Non-pigmented ciliary epithelial cell (primary cell): ENCODE measurements at regions not wholly inside any gene's neighbourhood (a gene's known extent, or its start where the extent isn't known, plus 50 kb on each side); places are given as distances from the start of the nearest gene placed in this dataset.
"Not testable (repeated sequence)": the region's sequence is repeated elsewhere in the genome, so short reads cannot be mapped to it uniquely, and the experiment has no call there.

Experiments
- DNase-seq: peaks from one replicate; pipeline ENCODE4 v3.0.0-alpha.2; 2010; ENCODE audit warnings: low read depth

DNA sequence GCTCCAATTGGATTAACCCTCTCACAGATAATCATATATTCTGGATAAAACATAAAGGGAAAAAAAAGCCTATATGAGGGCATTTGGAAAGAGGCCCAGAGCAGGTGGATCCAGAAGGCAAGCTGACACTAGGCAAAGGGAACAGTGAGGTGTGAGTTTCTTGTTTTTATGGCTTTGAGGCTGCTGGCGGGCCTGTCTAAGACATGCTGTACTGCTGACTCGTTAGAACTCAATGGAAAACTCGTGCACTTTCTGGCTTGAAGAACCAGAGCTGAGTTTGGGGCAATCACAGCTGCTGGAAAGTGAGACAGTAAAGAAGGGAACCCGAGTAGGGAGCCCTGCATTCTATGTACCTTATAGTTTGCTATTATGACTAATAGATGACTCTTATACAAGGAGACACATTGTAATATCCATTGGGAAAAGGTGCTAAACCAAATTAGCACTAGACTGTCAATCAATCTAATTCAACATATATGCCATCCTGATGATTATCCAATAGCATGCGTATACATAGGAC is 637.1 kb downstream of the GATA3 start:
- DNase-seq: no peak

DNA sequence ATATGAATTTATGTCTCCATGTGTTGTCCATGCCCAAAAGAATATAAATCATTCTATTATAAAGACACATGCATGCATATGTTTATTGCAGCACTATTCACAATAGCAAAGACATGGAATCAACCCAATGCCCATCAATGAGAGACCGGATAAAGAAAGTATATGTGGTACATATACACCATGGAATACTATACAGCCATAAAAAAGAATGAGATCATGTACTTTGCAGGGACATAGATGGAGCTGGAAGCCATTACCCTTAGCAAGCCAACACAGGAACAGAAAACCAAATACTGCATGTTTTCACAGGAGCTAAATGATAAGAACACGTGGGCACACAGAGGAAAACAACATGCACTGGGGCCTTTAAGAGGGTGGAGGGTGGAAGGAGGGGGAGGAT is 639.1 kb downstream of the GATA3 start:
- DNase-seq: not testable (repeated sequence)

DNA sequence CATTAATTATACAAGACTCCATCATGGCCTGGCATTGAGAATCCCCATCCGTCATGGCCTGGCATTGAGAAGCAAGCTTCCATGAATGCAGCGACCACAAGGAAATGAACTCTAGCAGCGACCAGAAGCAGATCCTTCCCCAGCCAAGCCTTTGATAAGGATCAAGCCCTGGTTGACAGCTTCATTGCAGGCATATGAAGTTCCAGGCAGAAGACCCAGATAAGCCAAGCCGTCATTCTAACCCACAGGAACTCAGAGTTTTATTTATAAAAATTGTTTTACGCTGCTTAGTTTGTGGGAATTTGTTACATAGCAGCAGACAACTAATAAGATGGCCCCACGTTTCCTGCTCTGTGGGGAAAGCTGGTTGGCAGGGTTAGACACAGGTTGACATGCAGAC is 642.3 kb downstream of the GATA3 start:
- DNase-seq: no peak

DNA sequence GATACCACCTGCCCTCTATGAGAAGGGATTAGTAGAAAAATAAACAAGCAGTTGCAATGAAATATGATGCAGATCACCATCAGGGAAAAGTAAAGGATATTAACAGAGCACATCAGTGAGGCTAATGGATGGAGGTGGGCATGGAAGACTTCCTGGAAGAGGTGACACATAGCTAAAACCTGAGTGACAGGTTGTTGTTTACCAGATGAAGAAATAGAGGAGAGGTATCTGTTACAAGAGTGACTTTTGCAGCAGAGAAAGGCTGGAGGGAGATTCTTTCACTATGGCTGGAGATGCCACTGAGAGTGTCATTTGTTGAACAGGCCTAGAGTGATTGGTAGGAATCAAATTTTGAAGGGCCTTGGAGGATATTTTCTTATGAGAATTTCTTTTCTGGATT is 646.2 kb downstream of the GATA3 start:
- DNase-seq: no peak

DNA sequence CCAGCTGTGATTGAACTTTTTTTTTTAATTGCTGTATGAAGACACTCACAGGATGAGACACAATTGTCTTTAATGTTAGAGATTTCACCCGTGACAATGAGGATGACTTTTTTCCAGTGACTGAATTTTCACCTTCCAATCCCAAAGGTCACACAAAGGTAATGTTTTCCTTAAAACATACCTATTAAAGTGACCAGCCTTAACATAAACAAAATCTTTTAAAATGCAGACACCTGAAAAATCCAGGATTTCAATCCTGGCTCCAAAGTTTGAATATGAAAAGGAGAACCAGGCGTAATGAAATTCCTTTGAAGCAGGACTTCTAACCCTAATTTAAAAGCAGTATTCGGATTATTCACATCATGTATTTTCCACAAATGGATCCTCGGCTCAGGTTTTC is 647.7 kb downstream of the GATA3 start:
- DNase-seq: no peak

DNA sequence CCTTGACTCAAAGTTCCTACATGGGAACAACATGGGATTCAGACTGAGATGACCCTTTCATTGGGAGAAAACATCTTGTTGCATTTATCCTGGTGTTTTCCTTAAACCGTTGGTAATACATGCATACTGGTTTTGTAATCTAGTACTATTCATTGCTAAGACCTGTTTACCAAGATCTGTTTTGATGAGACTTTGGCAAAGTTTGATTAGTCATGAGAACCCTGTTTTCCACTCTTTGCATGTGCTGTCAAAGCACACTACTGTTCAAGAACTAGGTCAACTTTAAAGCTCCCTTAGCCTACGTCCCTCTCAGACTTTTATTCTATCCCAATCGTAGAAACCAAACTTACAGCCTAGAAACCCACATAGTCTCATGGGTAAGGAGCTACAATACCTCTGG is 650.9 kb downstream of the GATA3 start:
- DNase-seq: no peak

DNA sequence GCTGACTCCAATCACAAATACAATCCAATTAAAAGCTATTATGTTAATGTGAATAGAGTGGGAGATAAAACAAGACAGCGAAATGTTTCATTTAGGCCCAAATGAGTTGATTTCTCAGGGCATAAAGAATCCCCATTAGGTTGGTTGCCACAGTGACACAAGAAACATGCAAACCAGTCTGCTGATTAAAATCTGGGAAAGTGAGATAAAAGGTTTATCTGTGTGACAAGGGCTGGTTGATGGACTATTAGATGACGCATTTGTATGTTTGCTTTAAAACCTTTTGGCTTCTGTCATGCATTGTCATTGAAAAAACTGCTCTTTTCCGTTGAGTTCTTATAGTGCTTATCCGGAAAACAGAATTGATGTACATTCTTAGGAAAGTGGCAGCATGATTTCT is 658.2 kb downstream of the GATA3 start:
- DNase-seq: no peak

DNA sequence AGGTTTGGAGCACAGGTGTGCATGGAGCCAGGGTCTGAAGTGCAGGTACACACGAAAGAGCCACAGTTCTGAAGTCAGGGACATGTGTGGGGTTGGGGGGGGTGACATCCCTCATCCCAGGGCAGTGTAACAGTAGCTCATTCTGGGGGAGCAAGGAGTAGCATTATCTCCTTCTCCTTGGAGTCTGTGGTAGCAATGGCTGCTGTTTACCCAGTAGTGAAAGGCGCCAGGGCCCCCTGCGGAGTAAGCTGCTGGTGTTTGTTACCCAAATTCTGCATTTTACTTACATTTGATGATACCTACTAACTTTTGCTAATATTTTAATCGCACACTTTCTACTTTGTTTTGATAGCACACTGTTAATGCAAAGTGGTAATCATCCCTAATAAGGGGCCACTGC is 665.5 kb downstream of the GATA3 start:
- DNase-seq: no peak

DNA sequence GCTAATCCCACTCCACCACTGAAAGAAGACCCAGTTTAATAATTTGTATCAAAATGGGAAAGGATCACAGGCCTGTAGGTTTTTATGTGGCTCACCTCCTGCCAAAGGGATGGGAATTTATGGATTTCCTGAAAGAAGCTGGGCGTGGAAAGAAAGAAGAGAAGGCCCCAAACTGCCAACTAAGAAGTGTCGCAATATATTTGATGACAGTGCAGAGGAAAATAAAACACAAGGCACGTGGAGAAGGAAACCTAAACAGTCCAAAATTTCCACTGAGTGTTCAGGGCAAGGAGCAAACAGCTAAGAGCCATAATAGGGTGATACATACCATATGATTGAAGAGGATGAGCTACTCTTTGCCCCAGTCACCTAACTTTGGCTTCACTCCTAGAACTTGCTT is 667.2 kb downstream of the GATA3 start:
- no peak for DNase-seq

DNA sequence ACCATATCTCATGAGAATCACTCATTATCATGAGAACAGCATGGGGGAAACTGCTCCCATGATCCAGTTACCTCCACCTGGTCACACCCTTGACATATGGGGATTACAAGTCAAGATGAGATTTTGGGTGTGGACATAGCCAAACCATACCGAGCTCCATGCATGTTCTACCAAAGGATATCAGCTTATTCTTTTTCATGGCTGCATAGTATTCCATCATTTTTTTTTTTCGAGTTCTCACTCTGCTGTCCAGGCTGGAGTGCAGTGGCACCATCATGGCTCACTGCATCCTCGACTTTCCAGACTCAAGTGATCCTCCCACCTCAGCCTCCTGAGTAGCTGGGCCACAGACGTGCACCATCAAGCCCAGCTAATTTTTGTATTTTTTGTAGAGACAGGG is 668.3 kb downstream of the GATA3 start:
- no peak for DNase-seq

DNA sequence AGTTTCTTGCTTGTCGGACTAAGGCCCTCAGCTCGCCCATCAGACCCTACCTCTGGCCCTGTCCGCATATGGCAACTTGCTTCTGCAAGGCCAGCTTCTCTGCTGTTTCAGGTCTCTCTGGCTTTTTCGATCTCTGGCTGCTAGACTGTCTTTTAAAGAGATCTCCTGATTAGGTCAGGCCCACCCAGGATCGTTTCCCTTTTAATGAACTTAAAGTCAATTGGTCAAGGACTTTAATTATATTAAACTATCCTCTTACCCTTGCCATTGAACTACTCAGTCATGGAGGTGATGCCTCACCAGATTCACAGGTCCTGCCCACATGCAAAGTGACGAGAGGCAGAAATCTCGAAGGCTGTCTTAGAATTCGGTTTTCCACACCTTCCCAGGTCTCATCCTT is 670.9 kb downstream of the GATA3 start:
- DNase-seq: no peak

DNA sequence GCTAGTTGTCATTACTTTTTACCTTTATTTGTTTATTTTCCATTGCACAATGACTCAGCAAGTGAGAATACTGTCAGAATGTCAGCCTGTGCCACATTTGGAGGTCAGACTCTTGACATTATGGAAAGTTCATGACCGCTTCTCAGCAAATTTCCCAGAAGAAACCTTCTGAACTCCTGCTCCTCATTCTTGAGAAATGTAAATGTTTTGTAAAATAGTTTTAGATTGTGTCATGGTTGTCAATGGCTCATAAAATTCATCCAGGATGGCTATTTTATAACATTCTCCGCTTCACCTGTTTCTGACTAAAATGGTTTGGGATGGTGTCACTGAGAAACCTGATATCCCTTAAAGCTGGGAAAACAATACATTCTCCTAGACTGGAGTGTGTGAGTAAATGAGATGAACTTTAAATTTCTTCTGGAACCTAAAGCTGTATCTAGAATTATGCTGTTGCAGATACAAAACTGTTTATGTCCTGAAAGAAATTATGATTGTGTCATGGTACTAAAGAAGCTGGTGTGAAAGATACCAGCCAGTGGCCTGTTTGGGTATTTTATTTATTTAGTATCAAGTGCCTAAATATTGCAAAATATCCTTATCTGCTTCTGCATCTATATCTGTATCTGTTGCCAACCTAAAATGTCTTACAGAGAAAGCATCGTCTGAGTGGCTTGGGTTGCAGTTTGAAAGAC is 671.7 kb downstream of the GATA3 start:
- no peak for DNase-seq

DNA sequence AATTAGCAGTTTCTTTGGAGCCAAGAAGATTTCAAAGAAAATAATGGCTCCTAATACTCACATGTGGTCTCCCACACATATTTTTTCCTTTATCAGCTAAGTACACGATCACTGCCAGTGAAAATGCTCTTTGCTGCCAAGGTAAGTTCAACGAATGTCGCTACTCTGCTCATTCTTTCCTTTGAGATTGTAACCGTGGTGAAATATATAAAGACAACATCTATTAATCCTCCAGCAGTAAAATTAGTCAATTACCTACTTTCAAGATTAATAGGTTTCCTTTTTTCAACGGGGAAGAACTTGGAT is 672.2 kb downstream of the GATA3 start:
- no peak for DNase-seq

DNA sequence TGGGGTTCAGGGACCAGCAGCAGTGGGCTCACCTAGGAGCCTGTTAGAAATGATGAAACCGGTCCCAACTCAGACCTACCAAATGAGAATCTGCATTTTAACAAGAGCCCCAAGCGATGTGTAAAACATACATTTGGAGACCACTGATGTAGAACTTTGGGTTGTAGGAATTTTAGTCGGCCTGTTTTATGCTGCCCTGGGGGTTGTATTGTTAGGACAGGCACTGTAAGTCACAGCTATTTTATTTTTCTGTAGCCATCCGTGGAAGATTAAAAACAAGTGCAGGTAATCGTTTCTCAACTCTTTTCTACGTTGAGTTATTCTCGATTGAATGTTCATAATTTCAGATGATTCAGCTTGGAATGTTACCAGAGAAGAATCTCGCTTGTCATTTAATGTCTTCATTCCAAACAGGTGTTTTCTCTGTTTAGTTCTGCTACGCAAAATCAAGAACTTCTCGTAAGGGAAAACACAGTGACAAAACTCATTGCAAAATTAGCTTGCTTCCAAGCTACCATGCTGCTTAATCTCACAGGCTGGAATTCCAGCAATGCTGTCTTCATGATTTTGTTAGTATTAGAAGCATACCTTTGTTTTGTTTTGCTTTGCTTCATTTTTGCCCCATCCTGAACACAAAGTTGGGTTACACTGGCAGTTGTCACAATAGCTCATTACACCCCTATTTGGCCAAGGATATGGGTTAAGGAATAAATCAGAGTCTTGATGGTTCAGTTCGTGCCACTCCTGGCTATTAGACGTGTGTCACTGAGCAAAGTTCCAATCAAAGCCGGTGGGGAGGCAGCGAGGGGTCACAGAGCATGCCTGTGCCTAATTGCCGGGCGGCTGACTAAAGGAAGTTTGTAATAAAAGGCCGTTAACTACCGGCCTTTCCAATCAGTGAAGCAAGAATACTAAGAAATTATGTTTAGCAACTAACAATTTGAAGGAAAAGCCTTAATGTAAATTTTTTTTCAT is 676.9 kb downstream of the GATA3 start:
- no peak for DNase-seq

DNA sequence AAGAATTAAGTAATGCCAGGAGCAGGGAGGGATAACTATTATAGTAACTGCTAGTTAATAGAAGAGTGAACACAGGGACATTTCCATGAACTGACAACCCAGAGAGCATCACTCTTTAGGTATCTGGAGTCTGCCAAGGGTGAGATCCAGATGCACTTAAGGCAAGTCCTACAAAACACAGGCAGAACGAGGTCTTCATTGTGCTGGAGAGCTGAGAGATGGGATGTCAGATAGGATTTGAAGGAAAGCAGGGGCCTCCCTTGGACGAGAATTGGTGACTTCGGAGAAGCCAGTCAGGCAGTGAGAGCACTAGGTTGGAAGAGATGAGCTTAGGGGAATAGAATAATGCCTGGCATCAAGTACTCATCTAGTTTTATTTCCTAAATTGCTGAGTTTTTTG is 684.5 kb downstream of the GATA3 start:
- no peak for DNase-seq

DNA sequence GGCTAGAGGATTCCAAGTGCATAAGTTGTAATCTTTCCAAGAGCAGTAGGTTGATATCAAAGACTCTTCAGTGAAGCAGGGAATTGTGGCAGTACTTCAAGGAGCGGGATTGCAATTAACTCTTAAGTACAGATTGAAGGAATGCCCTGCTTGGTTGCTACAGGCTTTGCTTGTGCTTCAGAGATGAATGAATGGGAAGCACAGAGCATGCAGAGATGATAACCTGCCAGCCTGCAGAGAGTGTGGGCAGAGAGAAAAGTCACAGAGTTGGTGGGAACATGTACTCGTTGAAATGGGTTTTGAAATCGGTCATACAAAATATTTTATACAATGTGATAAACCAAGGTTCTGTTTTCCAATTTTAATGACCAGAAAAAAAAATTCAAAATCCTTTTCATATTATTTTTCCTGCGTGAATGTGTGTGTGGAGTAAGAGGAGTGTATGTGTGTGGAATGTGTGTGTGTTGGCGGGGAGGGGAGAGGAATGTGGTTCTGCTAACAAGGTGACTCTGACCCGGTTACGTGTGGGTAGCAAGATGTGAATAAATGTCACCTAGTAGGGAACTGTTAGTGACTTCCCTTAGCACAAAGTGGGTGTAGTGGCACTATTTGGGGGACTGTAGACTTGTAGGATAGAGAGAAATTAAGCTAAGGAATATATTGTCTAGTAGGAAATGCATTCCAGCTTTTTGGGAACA is 697.8 kb downstream of the GATA3 start:
- no peak for DNase-seq

DNA sequence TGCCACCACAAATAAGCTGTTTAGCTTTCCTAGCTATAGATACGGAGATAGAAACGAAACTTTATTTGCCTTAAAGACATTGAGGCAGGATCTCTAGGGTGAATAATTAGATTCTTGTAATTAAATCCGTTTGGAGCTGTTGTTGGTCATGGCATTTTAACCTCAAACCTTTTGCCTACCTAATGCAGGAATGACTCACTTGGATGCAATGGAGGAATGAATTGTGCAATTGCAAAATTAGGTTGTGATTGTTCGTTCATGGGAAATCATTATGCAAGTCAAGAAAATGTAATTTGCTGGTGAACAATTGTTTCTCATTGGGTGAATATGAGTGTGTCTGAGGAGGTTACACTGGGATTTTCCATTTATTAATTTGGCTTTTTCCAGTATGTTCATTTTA is 703.5 kb downstream of the GATA3 start:
- DNase-seq: no peak

DNA sequence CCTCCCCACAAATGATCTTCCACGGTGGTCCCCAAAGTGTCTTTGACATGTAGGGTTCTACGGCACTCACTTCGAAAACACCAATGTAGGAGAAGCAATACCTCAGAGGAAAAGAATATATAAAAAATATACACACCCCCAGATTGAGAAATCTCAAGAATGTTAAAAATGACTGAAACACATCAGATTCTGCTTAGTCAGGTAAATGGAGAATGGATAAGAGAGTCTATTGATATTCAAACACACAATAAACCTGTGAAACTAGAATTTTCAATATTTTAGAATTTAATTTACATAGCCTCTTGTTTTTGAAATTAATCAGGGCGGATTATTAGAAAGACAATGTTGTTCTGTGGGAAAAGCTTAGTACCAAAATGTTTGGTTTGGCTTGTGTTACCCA is 712.4 kb downstream of the GATA3 start:
- DNase-seq: no peak

DNA sequence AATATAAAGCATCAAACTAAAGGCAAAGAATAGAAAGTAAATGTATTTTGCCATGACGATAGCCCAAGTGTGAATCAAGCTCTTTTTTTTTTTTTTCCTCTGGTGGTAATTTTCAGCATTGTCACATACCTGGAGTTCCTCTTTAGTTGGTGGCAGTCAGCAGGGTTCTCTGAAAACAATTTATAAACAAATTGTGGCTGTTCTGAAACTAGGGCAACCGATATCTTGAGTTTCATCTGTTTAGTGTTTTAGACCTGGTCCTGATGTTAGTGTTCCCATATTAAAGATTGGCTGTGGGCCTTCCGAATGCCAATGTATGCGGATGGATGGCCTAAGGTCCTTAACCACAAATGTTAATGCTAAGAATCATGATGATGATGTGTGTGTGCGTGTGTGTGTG is 713.1 kb downstream of the GATA3 start:
- no peak for DNase-seq

DNA sequence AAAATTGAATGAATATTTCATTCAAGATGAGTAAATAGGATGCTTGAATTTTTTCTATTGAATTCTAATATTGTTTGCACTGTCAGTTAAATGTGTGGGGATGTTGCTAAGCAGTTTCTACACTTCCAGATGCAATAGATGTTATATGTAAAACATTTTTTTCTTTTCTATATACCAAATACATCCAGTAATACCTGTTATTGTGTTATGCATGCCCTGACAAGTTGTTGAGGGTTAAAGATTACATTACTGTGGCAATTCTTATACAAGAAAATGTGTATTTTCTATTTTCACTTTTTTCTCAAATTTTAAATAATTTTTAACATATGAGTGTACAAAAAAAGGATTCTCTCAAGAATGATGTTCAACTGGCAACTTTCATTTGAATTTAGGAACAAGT is 713.9 kb downstream of the GATA3 start:
- DNase-seq: no peak

DNA sequence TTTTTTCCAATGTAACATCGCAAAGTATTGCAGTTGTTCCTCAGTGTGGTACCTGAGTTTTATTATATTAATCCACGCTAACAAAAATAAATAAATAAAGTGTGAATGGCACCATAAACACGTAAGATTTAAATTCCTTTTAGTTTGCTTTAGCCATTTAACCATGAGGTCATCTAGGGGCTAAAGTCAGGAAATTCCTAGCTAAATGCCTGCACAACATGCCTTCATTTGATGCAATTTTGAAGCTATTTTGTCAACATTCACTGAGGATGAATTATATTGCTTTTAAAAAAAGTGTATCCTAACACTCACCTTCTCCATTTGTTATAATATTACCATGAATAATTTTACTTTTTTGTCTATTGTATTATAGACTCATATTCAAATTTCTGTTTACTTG is 714.4 kb downstream of the GATA3 start:
- DNase-seq: no peak

DNA sequence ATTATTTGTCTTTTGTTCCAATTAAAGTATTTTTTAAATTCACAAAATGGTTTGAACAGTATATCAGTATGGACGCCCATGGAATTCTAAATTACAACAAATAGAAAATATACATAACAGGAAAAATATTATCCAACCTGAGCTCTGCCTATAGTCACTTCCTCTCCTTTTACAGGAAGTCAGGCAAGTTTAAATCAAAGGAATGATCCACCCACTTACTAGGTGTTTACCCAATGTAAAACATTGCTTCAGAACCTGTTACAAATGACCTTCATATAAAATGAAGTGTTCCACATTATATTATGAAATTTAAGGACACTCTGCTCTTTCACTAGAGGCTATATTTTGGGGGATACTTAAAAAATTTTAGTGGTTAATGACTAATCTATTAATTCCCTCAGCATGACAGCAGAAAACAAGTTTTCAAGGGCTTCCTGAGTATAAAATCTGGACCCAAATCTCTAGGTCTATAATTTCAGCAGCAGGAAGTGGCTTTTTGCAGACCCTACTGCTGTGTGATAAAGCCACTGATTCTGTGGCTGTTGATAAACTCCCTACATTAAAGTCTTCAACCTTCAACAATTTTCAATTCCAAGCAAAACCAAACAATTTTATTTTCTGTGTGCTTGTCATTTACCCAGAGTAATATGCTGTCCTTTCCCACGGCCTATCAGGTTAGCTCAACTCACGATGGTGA is 722.6 kb downstream of the GATA3 start:
- DNase-seq: no peak
